NCI-H146 treated with DMSO at 0.1 percent for 48 hours (cell line): ENCODE measurements at regions not wholly inside any gene's neighbourhood (a gene's known extent, or its start where the extent isn't known, plus 50 kb on each side); places are given as distances from the start of the nearest gene placed in this dataset.
A peak's percentile ranks its signal among the peaks of the same experiment; 100 is the strongest.
"Not testable (repeated sequence)": the region's sequence is repeated elsewhere in the genome, so short reads cannot be mapped to it uniquely, and the experiment has no call there.

ENCODE experiments used
- DNase-seq: peaks from one replicate; lab custom pipeline; 2025; ENCODE audit not compliant: unreplicated experiment; lab: John Stamatoyannopoulos, UW

DNA sequence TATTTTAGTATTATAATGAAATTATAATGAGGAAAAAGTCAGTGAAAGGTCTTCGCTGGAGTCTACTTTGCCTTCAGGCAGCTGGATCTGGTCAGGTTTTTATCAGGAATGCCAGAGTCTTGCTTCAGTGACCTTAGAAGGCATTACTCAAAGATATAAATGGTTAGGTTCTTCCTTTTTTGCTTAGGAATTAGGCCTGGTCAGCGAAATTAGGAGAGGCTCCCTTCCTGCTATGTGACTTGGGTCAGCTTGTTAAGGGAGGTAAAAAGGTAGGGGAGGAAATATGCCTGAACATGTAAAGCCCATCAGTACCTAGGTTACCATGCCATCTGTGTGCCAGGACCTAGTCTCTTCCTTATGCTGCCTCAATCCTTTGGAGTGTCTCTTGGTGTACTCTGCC, 115.1 kb downstream of the OTOR start:
- no peak for DNase-seq

DNA sequence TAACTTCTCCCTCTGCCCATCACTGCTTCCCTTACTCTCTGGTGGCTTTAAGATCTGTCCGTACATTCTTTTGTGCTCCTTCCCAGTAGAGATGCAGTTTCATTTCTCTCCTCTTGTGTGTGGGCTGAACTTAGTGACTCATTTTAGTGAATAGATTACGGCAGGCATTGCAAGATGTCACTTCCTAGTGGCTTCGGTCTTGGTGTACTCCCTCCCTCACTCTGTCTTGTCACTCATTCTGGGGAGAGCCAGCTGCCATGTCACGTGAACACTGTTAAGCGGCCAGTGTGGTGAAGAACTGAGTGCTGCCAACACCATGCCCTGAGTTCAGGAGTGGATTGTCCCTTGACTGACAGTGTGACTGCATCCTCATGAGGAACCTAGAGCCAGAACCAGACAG, 115.9 kb downstream of the OTOR start:
- DNase-seq, result no peak

DNA sequence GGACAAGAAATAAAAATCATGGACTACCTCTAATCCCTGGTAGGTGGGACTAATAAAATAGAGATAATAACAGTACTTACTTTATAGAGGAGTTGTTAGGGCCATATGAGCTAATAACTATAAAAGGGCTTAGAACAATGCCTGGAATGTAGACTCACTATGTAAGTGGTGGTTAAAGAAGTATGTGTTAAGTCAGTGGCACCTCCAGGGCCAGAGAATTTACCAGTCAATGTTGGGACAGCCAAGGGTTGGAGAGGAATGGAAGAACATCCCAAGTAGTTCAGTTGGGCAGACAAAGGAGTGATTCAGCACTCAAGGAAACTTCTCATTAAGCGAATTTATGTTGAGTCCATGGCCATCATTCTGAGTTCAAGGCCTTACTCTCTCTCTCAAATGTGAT, 116.8 kb downstream of the OTOR start:
- peak; percentile 27 for DNase-seq

DNA sequence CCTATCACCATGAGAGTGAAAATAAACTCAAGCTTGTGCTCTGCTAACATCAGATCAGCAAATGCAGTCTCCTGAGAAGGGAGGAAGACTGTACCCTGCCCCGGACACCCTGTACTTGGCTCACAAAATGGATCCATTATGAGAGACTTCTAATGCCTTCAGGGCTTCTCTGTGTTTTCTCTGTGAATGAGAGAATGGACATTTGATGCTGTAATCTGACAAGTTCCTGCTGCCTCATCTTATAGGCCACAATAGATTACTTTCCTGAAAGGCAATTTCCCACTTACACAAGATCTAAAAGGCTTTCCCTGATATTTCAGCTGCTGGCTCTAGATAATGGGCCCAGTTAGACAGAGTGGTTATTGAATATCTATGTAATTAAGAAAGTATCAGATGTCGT, 117.2 kb downstream of the OTOR start:
- peak; percentile 97 for DNase-seq

DNA sequence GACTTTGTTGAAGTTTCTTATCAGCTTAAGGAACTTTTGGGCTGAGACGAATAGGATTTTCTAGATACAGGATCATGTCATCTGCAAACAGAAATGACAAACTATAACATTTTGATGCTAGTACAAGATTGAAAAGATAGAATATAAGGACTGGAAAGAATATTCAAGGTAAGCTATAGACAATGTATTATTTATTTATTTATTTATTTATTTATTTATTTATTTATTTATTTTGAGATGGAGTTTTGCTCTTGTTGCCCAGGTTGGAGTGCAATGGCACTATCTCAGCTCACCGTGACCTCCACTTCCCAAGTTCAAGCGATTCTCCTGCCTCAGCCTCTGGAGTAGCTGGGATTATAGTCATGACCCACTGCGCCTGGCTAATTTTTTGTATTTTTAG, 125.0 kb downstream of the OTOR start:
- not testable (repeated sequence) for DNase-seq

DNA sequence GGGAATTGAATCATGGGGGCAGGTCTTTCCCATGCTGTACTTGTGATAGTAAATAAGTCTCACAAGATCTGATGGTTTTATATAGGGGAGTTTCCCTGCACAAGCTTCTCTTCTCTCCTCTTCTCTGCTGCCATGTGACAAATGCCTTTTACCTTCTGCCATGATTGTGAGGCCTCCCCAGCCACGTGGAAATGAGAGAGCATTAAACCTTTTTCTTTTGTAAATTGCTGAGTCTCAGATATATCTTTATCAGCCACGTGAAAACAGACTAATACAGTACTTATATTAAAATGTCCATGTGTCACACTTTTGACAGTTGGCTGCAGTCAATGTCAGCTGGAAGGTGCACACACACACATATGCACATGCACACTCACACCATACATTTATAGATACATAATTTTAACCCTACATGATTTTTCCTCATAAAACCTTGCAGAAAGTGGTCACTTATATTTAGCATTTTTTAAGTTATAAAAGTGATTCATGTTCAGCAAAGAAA, 128.9 kb downstream of the OTOR start:
- DNase-seq, result no peak

DNA sequence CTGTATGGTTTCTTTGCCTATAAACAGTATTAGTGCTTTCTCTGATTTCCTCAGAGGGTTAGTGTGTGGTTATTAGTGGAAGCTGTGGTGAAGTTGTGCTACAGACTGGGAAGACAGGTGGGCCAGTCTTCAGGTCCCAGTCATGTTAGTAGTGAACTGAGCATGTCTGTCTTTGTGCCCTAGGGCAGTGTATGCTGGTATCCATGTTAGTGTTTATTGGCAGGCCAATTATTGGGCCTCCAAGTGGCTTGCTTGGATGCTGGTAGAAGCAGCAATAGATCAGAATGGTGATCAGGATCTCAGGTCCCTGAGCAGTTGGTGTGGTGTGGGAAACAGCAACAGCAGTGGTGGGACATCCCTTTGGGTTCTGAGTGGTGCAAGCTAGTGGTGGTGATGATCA, 137.6 kb downstream of the OTOR start:
- no peak for DNase-seq

DNA sequence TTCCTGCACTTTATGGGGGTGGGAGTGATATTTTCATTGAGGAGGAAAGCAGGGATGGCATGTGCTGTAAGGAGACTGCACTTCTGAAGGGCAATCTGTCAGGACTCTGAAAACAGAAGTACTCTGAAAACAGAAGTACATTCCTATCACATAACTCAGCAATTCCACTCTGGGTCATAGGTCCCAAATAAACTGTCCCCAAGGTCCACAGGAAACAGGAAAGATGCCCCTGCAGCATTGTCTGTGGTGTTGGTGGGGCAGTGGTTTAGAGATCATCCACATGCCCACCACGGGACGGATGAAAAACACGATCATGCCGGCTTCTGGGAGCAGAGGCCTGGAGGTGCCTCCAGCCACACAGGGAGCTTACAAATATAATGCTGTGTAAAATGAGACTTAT, 150.3 kb downstream of the OTOR start:
- no peak for DNase-seq

DNA sequence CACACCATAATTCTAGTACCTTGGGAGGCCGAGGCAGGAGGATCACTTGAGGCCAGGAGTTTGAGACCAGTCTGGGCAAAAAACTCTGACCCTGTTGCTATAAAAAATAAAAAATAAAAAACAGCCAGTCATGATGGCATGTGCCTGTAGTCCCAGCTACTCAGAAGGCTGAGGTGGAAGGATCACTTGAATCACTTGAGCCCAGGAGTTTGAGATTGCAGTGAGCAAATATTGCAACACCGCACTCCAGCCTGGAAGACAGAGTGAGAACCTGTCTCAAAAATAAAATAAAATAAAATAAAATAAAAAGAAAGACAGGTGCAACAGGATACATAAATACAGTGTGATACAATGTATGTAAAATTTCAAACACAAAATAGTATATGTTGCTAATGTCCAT, 154.5 kb downstream of the OTOR start:
- DNase-seq, result no peak

DNA sequence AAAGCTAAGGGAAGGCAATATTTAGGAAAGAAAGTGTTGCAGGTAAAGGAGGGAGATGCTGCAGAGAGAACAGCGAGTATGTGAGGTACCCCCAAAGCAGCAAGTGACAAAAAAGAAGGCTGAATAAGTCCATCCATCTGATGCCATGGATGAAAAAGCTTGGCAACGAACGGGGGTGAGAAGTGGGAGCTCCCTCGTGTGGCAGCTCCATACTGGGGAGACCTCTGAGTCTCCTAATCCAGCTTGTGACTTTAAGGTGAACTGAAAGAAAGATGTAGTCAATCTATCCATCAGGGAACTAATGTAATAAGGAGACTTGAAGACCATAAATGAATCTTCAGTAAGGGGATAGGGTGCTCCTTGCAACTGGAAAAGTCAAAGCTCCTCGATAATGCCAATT, 156.6 kb downstream of the OTOR start:
- DNase-seq, result no peak

DNA sequence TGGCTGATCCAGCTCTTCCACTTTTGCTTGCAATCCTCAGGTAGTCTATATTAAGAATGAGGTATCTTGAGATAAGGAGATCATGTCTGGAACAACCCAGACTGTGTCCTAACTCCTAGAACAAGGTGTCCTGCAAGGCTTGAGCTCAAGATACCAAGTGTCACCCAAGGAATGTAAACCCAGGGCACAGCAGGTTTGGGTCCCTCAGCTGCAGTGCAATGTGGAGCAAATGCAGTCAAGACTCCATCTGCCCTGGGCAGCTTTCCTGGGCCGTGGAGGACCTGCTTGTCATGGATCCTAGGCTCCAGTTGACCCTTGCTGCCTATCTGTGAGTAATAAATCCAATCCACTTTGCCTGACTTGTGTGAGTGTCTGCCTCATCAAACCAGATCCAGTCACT, 166.1 kb downstream of the OTOR start:
- DNase-seq, result no peak

DNA sequence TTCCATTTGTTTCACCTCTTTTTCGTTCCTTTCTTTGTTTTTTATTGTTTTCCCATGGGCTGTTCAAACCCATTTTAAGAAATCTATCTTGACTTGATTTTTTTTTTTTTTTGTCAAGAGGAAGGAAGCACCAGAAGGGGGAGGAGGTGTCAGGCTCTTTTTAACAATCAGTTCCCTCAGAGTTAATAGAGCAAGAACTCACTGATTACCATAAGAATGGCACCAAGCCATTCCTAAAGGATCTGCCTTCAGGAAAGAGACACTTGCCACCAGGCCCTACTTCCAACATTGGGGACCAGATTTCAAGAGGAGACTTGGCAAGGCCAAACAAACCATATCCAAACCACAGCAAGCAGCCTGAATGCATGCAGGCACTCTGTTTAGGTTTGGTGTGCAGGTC, 168.0 kb downstream of the OTOR start:
- DNase-seq, result no peak

DNA sequence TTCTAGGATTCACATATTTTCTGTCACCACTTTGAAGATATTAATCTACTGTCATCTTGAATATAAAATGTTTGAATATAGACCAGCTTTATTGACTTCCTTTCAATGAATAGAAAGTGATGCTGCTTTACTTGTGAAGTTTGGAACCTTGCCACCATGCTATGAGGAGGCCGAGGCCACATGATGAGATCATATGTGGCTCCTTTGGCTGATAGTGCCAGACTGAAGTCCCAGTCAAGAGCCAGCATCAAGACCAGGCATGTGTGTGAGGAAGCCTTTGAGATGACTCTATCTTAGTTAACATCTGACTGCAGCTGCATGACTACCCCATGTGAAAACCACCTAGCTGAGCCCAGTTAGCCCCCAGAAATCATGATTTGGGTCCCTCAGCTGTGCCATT, 169.5 kb downstream of the OTOR start:
- no peak for DNase-seq

DNA sequence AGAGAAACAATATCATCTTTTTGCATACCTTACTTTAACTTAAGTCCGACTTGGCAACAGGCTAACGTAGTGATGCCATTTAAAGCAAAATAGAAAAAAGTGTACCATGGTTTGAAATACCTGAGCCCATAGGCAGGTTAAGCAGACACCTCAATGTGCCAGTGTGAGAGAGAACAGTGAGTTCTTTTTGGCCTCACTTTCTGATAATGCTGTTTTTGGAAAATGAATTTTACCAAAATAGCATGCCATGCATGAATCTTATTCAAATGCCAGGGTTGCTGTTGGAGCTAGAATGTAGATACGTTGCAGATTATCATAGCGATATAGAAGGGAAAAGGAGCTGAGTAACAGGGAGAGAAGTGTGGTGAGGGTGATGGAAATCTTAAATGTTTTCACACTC, 170.2 kb downstream of the OTOR start:
- DNase-seq, result no peak

DNA sequence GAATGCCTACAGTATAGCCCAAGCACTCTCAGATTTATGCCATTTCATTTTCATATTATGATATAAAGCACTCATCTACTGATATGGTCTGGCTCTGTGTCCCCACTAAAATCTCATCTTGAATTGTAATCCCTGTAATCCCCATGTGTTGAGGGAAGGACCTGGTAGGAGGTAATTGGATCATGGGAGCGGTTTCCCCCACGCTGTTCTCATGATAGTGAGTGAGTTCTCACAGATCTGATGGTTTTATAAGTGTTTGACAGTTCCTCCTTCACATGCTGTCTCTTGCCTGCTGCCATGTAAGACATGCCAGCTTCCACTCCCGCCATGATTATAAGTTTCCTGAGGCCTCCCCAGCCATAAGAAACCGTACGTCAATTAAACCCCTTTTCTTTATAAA, 171.7 kb downstream of the OTOR start:
- no peak for DNase-seq

DNA sequence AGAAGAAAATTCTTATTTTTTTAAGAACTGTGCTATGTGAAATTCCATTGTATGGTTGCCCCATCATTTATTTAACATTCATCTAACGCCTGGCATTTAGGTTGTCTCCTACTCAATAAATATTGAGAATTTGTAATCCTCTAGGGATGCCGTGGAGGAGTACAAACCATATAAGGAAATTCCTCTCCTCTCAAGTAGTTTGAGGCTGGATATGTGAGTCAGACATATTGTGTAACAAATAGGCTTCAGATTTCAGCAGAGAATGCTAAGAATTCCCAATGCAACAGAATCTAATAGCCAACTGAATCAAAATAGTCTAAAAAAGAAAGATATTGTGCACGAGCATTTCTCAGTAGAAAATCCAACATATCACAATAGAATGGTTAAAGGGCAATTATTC, 174.7 kb downstream of the OTOR start:
- no peak for DNase-seq

DNA sequence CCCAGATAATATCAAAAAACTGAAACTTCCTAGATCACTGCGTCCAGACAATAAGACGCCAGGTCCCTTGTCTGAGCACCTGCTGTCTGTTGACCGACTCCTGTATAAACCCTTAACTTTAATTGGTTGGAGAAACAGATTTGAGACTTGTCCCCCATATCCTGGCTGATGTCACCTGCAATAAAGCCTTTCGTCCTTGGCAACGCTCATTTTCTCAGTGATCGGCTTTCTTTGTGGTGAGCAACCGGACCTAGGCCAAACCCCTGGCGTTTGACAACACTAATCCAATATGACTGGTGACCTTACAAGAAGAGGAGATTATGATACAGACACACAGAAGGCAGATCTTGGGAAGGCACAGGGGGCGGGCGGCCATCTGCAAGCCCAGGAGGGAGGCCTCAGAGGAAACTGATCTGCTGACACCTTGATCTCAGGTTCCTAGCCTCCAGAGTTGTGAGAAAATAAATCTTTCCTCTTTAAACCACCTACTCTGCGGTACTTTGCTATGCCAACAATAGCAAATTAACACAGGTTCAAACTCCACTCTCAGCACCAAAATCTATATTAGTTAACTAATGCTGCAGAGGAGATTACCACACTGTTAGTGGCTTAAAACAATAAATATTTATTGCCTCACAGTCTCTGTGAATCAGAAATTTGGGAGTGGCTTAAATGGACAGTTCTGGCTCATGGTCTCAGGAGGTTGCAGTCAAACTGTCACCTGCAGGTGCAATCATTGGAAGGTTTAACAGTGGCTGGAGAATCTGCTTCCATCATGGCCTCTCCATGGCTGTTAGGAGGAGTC, 178.7 kb downstream of the OTOR start:
- DNase-seq, result peak; percentile 94

DNA sequence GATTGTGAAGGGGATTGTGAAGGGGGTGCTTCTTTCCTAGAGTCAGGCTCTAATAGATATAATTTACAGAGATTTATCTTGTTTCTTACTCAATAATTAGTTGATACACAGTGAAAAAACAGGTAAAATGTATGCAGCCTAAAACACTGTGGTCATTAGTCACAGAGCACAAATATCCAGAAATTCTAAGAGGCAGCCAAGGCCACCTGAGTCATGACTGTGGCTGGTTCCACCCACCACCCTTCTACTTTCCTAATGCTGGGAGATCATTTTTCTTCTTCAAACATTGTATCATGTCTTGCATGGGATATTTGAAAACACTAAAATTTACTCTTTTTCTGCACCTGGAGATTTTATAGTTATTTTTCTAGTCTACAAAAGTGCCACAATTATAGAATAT, 181.6 kb downstream of the OTOR start:
- DNase-seq, result no peak

DNA sequence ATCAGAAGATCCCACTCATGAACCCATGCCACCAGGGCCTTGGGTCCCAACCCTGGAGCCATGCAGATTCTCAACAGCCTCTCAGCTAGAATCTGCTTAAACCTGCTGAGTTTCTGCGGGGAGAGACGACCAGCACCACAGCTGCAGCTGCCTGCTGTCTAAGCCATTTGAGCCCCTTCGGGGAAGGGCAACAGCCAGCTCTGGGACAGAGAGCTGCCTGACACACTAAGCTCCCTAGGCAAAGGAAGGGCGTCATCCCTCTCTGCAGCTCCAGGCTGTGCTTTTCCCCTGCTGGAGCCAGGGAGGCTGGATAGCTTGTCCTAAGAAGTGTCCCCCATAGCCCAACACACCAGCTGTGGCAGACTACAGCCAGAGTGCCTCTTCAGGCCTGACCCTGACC, 182.5 kb downstream of the OTOR start:
- no peak for DNase-seq

DNA sequence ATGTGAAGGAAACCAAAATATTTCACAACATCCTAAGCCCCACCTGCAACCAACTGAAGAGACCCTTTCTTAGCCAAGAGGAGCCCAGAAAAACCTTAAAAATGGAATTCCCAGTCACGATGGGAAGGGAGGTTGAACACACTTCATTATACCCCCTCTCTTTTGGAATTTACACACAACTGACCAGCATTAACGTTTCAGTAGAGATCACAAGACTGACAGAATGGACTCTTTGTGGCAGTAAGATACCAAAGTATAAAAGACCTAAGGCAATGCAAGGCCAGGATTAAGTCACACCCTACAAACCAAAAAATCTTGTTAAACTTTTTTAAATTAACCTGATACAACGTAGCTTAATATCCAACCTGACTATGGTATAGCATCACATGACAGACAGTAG, 190.9 kb downstream of the OTOR start:
- no peak for DNase-seq

DNA sequence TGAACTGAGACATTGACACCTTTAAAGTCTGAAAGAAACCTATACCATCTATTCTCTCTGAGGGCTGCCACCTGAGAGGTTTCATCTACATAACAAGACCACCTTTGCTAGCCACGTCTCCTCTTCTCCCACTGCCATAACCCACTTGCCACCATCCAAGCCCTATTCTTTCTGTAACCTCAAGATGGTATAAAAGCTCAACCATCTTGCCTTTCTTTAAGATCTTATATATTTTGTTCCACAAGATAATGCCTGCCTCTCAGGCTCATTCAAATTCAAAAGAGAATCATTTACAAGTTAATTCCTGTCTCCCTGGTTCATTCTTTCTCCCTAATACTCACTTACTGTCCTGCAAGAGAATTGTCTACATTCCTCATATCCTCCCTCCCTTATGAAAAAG, 192.5 kb downstream of the OTOR start:
- DNase-seq, result no peak

DNA sequence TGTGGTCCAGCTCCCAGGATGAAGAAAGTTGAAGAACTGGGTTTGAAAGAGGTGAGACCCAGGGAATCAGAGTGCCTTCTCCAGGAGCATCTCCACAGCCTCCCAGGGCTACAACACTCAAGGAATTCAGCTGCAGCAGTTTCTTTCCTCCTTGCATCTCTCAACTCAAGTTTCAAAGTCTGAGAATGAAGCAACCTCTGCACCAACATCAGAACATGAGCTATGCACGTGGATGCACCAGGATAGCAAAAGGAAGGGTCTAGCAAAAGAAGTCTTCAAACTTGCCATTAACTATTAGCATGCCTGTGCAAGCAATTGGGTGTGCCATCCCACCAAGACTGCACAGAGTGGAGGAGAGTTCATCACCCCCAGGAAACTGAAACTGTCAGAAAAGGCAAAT, 193.9 kb downstream of the OTOR start:
- DNase-seq, result no peak

DNA sequence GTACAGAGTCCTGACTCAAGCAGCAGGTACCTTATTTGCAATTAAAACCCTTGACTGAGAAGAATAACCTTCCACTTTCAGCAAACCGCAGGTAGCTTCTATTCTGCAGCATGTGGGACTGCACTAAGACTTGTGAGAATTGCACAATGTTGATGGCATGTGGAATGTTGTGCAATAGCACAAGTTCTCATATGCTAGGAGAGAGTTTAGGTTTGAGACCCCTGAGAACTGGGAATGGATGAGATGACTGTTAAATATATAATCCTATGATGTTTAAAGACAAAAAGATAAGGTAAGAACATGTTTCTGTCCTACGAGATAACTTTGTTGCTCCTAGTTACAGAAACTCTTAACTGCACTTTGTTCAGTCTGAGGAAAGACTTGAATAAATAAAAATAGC, 194.6 kb downstream of the OTOR start:
- no peak for DNase-seq
